ENCODE measurements at regions not wholly inside any gene's neighbourhood (a gene's known extent, or its start where the extent isn't known, plus 50 kb on each side); places are given as distances from the start of the nearest gene placed in this dataset.

DNA sequence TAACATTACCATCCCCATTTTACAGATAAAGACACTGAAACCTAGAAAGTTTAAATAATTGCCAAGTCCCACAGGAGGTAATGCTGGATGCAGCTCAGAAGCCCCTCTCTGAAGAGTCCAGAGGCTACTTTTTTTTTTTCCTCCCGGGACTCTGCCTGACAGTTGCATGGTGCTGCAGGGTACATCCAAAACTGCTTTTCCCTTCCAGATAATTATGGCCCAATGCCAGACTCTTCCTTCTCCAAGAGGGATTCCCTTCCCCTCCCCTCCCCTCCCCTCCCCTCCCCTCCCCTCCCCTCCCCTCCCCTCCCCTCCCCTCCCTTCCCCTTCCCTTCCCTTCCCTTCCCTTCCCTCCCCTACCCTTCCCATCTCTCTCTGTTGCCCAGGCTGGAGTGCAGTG is 122.9 kb downstream of the LSMEM1 start:
- no peaks in the 10 kb centered on the region for H3K79me2 ChIP-seq (ENCODE audit: insufficient read depth, low read length)
- peaks cover 0 to 4% of the 10 kb centered on the region in 2 experiments; a peak in 3 of 5 replicates for H3K27me3 ChIP-seq (ENCODE audit: control insufficient read depth in 1 of 2, insufficient read depth in 2 of 2, low read length in 2 of 2)
- no peak overlapping the region for H3K4me3 ChIP-seq (replicated peaks in 1 of 3; ENCODE audit: insufficient read depth in 1 of 3, low read depth in 2 of 3, low read length in 3 of 3)
- no peak for FAIRE-seq
- no peaks in the 10 kb centered on the region for H4K20me1 ChIP-seq (ENCODE audit: insufficient read depth, low read length)
- no peak overlapping the region for H3K9ac ChIP-seq (ENCODE audit: insufficient read depth, low read depth, low read length)
- H2AFZ ChIP-seq (ENCODE audit: low read length) = no peak overlapping the region
- intact Hi-C loops (cut with micrococcal nuclease; ENCODE audit: unreplicated experiment) = no loop called here
- TF ChIP-seq, protein P1, sequence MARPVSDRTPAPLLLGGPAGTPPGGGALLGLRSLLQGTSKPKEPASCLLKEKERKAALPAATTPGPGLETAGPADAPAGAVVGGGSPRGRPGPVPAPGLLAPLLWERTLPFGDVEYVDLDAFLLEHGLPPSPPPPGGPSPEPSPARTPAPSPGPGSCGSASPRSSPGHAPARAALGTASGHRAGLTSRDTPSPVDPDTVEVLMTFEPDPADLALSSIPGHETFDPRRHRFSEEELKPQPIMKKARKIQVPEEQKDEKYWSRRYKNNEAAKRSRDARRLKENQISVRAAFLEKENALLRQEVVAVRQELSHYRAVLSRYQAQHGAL (CRISPR knock-in tag; IDR thresholded peaks at IDR 0.05; ENCODE audit: not compliant biosample characterization) = no peak
- TF ChIP-seq, protein P2, sequence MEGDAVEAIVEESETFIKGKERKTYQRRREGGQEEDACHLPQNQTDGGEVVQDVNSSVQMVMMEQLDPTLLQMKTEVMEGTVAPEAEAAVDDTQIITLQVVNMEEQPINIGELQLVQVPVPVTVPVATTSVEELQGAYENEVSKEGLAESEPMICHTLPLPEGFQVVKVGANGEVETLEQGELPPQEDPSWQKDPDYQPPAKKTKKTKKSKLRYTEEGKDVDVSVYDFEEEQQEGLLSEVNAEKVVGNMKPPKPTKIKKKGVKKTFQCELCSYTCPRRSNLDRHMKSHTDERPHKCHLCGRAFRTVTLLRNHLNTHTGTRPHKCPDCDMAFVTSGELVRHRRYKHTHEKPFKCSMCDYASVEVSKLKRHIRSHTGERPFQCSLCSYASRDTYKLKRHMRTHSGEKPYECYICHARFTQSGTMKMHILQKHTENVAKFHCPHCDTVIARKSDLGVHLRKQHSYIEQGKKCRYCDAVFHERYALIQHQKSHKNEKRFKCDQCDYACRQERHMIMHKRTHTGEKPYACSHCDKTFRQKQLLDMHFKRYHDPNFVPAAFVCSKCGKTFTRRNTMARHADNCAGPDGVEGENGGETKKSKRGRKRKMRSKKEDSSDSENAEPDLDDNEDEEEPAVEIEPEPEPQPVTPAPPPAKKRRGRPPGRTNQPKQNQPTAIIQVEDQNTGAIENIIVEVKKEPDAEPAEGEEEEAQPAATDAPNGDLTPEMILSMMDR (CRISPR knock-in tag; IDR thresholded peaks at IDR 0.05) = no peak
- TF ChIP-seq TCF12 (IDR thresholded peaks at IDR 0.05) (no peak), TCF12 (CRISPR knock-in tag; IDR thresholded peaks at IDR 0.05) (no peak), ZNF24 (IDR thresholded peaks at IDR 0.05) (no peak), PCBP1 (IDR thresholded peaks at IDR 0.05; ENCODE audit: borderline replicate concordance, low read depth, low read length) (0 out of 2 replicates have a peak, but pooled peaks have one; percentile 44), HNRNPK (IDR thresholded peaks at IDR 0.05; ENCODE audit: low read depth, low read length, poor library complexity, severe bottlenecking) (peak; percentile 93), GATA4 (IDR thresholded peaks at IDR 0.05; ENCODE audit: borderline replicate concordance, low read depth) (no peak)
- 0% methylated on average over 1 of the region's 1 CpG for WGBS (ENCODE audit: low lambda C conversion rate)
- no peak overlapping the region for H3K27ac ChIP-seq (ENCODE audit: extremely low read length, insufficient read depth, low read length)
- no peaks in the 10 kb centered on the region for H3K36me3 ChIP-seq (replicated peaks in 1 of 2; ENCODE audit: control insufficient read depth in 1 of 2, insufficient read depth in 2 of 2, low read length in 2 of 2)
- in situ Hi-C loops (cut with HindIII; ENCODE audit: extremely low pct_ligation_motif_present, low pct_unique_long_range_greater_than_20kb) = no loop called here
- no peak for ATAC-seq
- no peaks in the 10 kb centered on the region for H3K9me3 ChIP-seq (ENCODE audit: low read length)
- DNase-seq (ENCODE audit: low spot score) = no peak
- no TSS peak for BruUV-seq (replicated peaks)
- no peaks in the 10 kb centered on the region for H3K4me1 ChIP-seq (ENCODE audit: insufficient read depth, low read length)
- POLR2A ChIA-PET = no interaction called here
- no peak overlapping the region for H3K4me2 ChIP-seq (ENCODE audit: low read depth, low read length)
- CTCF ChIA-PET (ENCODE audit: low intra/inter-chr PET ratio, low total read pairs) = no interaction called here

Data from HepG2 (cell line).